GM19452 (cell line): ENCODE measurements at regions not wholly inside any gene's neighbourhood (a gene's known extent, or its start where the extent isn't known, plus 50 kb on each side); places are given as distances from the start of the nearest gene placed in this dataset.
"Not testable (repeated sequence)": the region's sequence is repeated elsewhere in the genome, so short reads cannot be mapped to it uniquely, and the experiment has no call there.

Experiments
- ATAC-seq: cut with Tn5 transposase; IDR thresholded peaks from one replicate; pipeline ENCODE4 v1.9.1; 2021; ENCODE audit not compliant: unreplicated experiment

DNA sequence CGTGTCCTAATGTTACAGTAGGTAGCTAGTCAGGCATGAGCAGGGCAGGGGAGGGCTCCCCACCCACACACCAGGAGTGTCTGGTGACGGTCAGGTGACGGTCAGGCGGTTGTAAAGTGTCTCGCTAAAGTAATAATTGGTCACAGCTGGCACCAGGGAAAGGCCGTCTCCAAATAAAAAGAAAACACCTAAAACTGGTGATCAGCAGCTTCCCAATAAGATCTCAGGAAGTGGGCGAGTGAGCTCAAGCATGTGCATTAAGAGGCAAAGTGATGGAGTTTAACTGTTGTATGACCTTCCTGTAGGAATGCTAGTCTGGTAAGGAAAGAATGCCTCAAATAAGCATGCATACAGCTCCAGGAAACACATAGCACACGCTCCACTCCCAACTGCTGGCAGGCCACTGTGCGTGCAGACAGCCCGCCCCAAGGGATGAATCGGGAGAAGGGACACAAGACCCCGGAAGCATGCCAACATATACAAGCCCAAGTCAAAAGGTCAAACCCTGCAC lies 177.1 kb downstream of the RNF144A start:
- no peak for ATAC-seq

DNA sequence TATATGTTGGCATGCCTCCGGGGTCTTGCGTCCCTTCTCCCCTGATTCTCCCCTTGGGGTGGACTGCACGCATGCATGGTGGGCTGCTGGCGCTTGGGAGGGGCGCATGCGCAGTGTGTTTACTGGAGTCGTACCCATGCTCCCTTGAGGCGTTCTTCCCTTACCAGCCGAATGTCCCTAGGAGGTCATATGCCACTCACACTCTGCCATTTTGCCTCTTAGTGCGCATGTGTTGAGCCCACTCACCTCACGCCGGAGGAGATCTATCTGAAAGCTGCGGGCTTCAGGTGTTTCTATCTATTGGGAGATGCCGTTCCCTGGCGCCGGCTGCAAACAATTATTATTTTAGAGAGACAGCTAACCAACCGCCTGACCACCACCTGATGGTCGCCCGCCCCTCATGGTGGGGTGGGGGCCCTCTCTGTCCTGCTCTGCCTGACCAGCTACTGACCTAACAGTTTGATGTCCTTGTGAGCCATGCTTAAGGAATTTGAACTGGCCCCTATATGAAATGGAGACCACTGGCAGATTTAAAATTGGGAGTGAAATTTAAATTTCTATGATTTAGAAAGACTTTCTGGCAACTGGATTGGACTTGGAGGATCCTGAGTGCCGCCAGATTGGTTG lies 179.6 kb downstream of the RNF144A start:
- no peak for ATAC-seq

DNA sequence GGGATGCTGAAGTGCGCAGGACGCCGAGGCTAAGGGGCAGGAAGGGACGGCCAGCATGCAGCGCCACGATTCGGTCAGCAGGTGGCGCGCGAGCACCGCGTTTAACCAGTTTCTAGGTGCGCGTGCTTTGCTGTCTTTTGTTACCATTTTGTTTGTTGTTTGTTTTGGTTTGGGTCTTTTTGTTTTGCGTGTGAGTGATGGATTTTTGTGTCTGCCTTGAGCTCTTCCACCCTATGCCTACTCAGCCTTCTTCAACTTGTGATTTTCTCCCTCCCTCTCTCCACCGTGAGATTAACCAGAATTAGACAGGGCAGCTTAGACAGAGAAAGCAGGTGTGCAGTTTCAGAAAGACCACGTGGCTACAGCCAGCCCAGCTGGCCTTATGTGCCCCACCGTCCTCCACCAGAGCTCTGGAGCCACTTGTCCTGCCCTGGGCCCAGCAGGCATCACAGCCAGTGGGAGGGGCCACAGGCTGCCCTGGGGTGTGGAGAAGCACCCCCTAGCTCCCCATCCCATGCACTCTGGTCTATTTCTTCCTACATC lies 180.2 kb downstream of the RNF144A start:
- ATAC-seq: peak; percentile 91

DNA sequence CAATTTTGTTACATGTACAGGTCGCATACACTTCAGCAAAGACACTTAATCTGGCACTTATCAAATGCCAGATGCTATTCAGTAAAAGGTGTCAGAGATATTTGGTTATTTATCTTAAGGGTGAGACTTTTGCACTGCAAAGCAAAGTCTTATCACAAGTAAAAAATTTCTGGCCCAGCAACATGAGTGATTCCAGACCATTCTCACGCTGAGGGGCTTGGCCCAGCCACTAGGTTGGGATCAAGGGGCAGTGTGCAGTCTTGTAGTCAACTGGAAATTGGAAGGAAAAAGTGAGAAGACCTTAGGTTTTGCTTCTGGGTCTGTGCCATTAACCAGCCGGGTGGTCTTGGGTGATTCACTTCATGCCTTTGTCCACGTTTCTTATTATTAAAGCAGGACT lies 181.6 kb downstream of the RNF144A start:
- ATAC-seq: no peak

DNA sequence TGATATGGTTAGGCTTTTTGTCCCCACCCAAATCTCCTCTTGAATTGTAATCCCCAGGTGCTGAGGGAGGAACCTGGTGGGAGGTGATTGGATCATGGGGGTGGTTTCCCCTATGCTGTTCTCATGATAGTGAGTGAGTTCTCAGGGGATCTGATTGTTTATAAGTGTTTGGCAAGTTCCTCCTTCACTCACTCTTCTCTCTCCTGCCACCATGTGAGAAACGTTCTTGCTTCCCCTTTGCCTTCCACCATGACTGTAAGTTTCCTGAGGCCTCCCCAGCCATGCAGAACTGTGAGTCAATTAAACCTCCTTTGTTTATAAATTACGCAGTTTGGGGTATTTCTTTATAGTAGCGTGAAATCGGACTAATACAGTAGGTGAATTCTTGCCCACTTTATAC lies 182.5 kb downstream of the RNF144A start:
- ATAC-seq: not testable (repeated sequence)

DNA sequence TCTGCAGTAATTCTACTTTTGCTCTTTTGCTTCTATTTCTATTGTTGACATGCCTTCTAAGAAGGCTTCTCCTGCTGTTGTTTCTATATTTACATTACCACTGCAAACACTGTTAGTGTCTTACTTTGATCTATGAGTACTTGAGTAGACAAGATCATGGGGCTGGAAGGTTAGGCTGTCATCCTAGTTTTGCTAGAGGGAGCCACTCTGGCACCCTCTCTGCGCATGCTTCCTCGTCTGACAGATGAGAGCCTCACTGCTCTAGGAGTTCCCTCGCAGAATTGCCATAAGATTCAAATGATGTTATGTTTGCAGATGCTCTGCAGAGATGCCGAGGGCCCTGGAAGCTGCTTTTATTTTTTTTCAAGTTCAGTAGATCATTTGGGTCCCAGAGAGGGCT lies 185.6 kb downstream of the RNF144A start:
- ATAC-seq: no peak

DNA sequence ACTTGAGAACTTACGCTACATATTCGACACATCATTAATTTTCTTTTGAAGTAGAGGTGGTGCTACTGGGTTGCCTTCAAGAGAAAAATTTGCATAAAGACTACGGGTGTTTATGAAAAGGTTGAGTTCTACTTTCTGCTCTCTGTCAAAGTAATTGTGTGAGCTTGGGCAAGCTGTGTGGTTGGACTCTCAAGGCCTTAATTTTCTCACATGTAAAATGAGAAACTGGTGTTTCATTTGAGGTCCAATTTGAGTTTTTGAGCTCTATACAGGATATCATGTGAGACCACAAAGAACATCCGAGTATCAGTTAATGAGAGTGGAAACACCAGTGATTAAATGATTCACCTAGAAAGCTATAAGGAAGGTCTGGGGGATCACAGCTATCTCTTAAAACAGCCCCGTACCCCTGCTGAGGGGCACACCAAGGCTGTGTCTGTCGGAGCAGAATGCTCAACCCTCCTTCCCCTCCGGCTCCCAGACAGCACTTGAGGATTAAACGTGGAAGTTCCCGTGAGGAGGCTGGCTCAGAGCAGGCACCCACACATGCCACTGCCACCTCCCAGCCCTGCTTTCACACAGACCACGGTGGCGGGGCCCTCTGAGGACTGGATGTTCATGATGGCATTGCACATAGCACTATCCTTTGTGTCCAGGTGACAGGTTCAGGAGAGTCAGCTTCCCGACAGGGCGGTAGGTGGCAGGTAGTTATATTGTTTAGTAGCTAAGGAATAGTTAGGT lies 191.8 kb downstream of the RNF144A start:
- no peak for ATAC-seq

DNA sequence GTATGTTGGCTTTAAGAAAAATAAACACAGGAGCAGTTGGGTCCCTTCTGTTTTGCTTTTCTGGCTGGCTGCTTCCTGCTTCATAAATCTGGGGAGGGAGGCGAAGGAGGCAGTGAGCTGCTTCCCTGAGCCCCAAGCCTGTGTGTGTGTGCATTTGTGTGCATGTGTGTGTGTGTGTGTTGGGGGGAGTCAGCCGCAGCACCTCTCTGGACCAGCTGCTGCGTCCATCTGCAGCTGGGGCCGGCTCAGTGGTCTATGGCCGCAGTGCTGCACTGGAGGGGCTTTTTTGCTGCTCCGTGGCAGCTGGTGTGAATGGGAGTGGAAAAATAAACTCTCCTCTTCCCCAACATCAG lies 192.3 kb downstream of the RNF144A start:
- no peak for ATAC-seq

DNA sequence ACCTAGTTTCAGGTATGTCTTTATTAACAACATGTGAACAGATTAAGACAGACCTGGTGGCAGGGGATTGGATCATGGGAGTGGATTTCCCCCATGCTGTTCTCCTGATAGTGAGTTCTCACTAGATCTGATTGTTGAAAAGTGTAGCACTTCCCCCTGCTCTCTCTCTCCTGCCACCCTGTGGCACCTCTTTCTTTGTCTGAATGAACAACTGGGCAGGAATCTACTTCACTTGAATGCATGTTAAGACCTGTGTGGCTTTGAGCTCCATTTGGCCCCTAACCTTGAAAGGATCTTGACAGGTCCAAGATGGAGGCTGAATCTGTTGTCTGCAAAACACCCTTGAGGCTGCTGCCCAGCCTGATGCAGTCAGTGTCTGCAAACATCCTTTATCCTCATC lies 194.4 kb downstream of the RNF144A start:
- no peak for ATAC-seq

DNA sequence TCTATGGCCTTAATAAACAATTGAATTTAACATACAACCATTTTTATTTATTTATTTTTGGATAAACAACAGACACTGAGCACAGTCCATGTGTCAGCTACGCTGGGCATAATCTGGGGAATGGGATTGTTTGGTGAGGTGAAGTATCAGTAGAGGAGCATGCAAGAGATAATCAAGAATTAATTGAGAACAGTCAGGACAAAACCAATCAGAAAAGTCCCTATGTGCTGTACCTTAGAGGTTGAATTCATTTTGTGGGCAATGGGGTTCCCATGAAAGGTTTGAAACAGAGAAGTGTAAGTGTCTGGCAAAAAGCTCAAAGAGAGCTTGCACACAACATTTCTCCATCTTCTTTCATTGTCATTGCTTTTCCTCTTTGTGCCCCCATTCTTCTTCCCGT lies 198.2 kb downstream of the RNF144A start:
- ATAC-seq: no peak

DNA sequence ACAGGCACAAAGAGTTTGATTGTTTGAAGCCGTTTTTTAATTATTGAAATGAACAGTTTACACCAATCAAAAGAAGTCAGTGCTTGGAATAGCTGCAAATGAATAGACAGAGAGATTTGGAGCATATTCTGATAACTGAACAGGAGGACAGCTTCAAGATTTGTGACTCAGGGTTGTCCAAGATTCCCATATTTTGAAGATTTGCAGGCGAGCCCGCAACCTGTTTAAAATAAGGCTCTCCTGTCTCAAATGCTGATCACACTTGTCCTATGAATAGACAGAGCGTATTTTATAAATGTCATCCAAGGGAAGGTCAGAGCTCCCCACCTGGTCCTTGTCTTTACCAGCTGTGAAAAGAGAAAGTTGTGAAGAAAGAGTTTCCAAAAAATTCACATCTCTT lies 198.7 kb downstream of the RNF144A start:
- ATAC-seq: no peak

DNA sequence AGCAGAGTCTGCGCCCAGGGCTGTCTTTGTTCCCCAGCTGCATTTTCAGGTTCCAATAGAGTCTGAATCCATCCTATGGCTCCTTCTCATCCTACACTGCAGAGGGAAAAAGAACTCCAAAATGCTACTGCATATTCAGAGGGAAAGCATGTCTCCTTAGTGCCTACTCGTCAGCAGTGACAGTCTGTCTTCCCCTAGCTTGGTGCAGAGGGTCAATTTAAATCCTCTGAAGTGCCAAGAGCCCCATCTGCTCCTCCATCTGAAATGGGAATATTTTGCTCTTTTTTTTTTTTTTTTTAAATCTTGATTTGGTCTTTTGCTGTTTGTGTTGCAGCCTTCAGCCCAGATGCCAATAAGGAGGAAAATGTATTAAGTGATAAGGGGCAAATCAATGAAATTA lies 199.3 kb downstream of the RNF144A start:
- no peak for ATAC-seq

DNA sequence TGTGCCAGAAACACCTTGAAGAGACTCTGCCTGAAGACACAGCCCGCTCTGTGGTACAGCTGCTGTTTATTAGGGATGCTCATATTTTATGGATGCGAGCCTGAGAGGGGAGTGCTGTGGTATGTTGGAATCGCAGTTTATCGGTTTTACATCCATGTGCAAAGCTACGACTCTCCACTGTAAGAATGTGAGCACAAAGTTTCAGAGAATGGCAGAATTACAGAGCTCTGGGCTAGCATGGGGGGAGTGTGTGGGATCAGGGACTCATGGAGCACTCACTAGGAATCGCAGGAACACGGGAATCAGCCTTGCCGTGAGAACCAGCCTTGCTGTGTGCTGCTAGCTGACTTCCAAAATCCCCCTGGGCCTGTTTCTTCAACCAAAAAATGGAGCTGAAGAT lies 199.9 kb downstream of the RNF144A start:
- ATAC-seq: no peak

DNA sequence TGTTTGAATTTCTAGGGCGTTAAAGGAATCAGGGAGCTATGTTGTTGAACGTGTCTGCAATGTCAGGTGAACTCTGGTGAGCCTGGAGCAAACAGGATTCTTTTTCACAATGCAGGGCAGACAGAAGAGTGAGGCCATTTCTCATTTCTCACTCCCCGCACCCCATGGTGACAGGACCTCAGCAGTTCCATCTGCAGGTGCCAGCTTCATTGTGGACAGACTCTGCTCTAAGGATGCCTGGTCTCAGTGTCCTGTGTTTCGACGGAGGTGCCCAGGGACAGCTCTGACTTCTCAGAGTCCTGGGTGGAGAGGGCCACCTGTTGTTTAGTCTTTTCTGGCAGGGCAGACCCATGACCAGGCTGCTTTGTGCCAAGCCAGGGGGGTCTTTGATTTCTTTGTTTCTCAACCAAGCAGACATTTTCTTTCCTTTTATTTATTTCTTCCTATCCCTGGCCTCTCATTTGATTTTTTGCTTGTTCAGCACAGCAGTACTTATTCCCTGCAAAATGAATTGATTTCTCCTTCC lies 201.5 kb downstream of the RNF144A start:
- ATAC-seq: no peak

DNA sequence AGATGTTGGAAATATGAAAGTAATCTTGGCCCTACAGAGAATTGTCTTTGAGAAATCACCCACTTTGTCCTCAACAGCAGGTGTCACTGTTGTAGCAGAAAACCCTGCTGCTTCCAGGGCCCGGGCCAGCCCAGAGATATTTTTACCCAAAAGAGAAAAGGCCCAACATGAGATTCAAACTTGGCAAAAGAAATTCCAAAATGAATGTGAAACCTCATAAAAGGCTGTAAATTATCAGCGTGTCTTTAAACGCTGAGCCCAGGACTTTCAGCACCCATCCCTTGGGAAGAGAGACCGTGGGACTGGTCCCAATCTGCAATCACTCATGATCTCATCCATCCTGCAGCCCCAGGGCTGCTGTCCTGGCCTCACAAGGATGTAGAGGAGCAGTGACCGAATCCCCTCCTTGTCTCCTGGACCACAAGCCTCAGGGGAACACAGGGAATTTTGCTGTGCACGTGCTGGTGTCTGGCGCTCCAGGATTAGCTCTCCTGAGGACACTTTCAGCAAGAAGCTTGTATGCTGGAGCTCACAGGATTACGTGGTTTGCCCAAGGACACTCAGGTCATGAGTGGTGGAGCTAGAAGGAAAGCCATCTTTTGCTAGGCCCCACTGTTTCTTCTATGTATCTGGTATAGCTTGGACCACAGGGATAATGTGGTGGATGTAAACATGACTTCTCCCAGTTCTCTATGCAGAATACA lies 202.1 kb downstream of the RNF144A start:
- no peak for ATAC-seq

DNA sequence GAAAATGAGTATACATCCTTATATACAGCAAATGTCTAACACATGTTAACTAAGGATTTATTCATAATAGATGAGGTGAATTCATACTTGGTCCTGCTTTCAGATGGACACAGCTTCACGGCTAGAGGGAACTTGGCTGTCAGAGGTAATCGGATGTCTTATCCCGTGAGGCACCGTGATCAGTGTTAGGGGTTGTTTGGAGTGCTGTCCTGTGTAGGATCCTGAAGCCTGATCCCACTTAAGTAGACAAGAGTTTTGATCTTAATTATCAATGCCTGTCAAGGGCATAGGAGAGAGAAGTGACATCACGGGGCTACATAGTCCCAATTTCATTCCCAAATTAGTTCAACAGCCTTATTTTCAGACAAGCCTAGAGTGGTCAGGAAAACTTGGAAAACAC lies 204.6 kb downstream of the RNF144A start:
- no peak for ATAC-seq

DNA sequence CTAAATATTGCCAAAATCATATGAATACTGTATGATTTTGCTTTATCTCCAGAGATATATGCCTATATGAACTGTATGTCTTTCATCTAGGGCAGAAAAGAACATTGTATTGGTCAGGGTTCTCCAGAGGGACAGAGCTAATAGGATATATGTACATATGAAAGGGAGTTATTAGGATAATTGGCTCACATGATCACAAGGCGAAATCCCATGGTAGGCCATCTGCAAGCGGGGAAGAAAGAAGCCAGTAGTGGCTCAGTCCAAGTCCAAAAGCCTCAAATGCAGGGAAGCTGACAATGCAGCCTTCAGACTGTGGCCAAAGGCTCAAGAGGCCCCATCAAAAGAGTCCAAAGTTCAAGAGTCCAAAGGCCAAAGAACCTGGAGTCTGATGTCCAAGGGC lies 209.9 kb downstream of the RNF144A start:
- no peak for ATAC-seq

DNA sequence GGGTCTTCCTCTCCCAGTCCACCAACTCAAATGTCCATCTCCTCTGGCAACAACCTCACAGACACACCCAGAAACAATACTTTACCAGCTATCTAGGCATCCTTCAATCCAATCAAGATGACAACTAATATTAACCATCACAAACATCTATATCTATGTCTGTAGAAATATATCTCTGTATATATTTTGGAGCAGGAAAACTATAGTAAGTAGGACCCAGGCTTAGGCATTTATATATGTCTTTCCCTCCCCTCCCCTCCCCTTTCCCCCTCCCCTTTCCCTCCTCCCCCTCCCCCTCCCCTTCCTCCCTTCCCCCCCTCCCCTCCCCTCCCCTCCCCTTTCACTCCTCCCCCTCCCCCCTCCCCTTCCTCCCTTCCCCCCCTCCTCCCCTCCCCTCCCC lies 210.5 kb downstream of the RNF144A start:
- no peak for ATAC-seq

DNA sequence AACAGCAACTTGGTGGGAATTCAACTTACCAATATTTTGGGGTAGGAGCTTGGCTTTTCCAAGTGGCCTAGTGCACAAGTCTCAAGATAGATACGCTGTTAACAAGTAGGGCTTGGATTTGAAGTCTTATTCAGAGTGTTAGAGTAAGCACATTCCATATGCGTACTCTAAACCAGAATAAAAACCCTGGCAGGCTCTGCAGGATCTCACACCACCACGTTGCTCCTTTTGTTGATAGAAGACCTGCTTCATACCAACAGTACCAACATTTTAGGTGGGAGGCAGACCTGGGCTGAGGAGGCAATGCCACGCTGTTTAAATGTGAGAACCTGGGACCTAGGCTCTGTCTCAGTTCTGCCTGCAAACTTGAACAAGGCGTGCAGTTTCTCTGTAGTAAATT lies 214.0 kb downstream of the RNF144A start:
- no peak for ATAC-seq

DNA sequence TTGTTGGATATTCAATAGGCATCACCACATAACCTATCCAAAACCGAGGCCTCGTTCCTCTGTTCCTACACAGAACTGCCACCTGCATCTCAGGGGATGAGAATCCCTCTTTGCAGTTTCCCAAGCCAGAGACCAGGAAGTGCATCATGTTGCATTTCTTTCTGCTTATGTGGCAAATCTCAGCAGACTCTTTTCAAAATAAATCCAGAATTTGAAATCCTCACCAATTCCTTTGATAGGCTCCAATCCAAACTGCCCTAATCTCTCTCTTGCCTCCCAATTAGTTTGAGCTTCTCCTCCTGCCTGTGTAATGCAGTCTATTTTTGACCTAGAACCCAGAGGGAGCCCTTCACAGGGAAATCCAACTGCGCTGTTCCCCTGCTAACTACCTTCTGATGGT lies 215.5 kb downstream of the RNF144A start:
- no peak for ATAC-seq

DNA sequence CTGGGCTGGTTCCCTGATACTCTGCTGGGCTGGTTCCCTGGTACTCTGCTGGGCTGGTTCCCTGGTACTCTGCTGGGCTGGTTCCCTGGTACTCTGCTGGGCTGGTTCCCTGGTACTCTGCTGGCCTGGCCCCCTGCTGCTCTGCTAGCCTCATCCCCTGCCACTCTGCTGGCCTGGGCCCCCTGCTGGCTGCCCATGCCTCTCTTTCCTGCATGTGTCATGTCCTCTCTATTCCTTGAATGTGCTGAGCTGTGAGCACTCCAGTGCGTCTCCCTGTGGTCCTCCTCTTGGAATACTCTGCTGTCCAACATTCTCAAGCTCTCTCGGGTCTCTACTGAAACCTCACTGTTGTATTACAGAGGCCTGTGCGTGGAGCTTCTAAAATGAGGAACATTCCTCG lies 216.3 kb downstream of the RNF144A start:
- no peak for ATAC-seq

DNA sequence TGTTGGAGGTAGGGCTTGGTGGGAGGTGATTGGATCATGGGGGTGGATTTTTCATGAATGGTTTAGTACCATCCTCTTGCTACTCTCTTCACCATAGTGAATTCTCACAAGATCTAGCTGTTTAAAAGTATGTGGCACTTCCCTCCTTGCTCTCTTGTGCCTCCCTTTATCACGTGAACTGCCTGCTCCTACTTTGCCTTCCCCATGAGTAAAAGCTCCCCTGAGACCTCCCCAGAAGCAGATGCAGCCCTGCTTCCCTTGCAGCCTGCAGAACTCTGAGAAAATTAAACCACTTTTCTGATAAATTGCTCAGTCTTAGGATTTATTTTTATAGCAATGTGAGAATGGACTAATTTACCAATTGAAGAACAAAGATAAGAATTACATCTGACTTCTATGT lies 223.1 kb downstream of the RNF144A start:
- ATAC-seq: no peak
